DND-41 (cell line): ENCODE measurements at regions not wholly inside any gene's neighbourhood (a gene's known extent, or its start where the extent isn't known, plus 50 kb on each side); places are given as distances from the start of the nearest gene placed in this dataset.

Experiments
- CTCF ChIP-seq: IDR thresholded peaks from 2 replicates; pipeline ENCODE4 v1.5.1; 2012; ENCODE audit warnings: borderline replicate concordance, low read length, moderate library complexity, mild to moderate bottlenecking; ENCODE audit not compliant: poor library complexity, severe bottlenecking; ENCODE audit errors: extremely low read depth
- EZH2 ChIP-seq: IDR thresholded peaks from 3 replicates; pipeline ENCODE4 v1.6.1; 2012; ENCODE audit warnings: borderline replicate concordance, low read depth, mild to moderate bottlenecking, moderate library complexity, low read length, inconsistent platforms; ENCODE audit not compliant: severe bottlenecking

GRCh38 chr16:66028510-66029216, 337.8 kb upstream of the CDH5 start:
- TF ChIP-seq CTCF = no peak
- TF ChIP-seq EZH2 = no peak
